Testis (tissue), 2 donors: ENCODE measurements at regions not wholly inside any gene's neighbourhood (a gene's known extent, or its start where the extent isn't known, plus 50 kb on each side); places are given as distances from the start of the nearest gene placed in this dataset.

Source experiments
- DNase-seq: peaks from one replicate; pipeline ENCODE4 v3.0.0-alpha.2; 2019
- H3K27ac ChIP-seq, 2 donors: fragments of 200-600 bp; sonication (generic); one replicate each; pipeline ENCODE4 v1.5.1; 2019
- H3K27me3 ChIP-seq: fragments of 200-600 bp; sonication (generic); one replicate; pipeline ENCODE4 v1.5.1; 2019
- H3K36me3 ChIP-seq: fragments of 200-600 bp; sonication (generic); one replicate; pipeline ENCODE4 v1.5.1; 2017; ENCODE audit warnings: low read depth; ENCODE audit errors: missing control alignments
- H3K4me1 ChIP-seq: fragments of 200-600 bp; sonication (generic); one replicate; pipeline ENCODE4 v1.5.1; 2019
- H3K4me3 ChIP-seq, 2 donors: fragments of 200-600 bp; sonication (generic); one replicate each; pipeline ENCODE4 v1.5.1; 2017 to 2019
- H3K9me3 ChIP-seq: fragments of 200-600 bp; sonication (generic); one replicate; pipeline ENCODE4 v1.5.1; 2017
- POLR2A ChIP-seq: fragments of 450-650 bp; IDR thresholded peaks from one replicate; pipeline ENCODE4 v1.6.1; 2017; ENCODE audit warnings: antibody characterized with exemption, mild to moderate bottlenecking, moderate library complexity
- WGBS, 2 donors: methylation state at CpG; one replicate each; pipeline ENCODE4 v1.1.5; 2018; 5-methylcytosine and 5-hydroxymethylcytosine counted together
- intact Hi-C: fragments of 100-400 bp; cut with DNase I; formaldehyde crosslinking; loops from one replicate; pipeline ENCODE4 v1.15.1; 2023; ENCODE audit warnings: low total_unique reads
- TF ChIP-seq, protein P1 (sequence below), 3 experiments: fragments of 450-650 bp in 2 of 3; fragments of 200-600 bp in 1 of 3; sonication (generic) in 1 of 3; IDR thresholded peaks; one replicate each; pipeline ENCODE4 v1.5.1; 2016 to 2019; ENCODE audit warnings: antibody characterized with exemption in 3 of 3, mild to moderate bottlenecking in 2 of 3, moderate library complexity in 1 of 3

DNA sequence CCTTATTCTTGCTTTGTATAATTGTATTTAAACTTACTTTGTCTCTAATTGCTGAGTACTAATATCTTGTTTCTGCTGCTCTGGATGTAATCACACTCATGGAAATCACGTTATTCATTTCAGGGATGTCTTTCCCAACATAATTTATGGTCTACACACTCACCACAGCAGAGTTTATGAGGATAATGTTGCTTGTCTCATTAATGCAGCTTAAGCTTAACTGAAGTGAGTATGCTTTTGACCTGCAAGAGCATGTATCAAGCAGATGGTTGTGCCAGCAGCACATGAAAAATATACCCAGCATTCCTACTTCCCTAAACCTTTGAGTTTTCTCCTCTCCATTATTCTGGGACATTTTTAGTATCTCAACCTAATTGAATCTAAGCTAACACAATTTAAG, 1080.9 kb downstream of the SLITRK5 start:
- TF ChIP-seq, protein P1, sequence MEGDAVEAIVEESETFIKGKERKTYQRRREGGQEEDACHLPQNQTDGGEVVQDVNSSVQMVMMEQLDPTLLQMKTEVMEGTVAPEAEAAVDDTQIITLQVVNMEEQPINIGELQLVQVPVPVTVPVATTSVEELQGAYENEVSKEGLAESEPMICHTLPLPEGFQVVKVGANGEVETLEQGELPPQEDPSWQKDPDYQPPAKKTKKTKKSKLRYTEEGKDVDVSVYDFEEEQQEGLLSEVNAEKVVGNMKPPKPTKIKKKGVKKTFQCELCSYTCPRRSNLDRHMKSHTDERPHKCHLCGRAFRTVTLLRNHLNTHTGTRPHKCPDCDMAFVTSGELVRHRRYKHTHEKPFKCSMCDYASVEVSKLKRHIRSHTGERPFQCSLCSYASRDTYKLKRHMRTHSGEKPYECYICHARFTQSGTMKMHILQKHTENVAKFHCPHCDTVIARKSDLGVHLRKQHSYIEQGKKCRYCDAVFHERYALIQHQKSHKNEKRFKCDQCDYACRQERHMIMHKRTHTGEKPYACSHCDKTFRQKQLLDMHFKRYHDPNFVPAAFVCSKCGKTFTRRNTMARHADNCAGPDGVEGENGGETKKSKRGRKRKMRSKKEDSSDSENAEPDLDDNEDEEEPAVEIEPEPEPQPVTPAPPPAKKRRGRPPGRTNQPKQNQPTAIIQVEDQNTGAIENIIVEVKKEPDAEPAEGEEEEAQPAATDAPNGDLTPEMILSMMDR (IDR thresholded peaks at IDR 0.05), result no peak
- TF ChIP-seq POLR2A, result no peak
- no peaks in the 10 kb centered on the region for H3K4me1 ChIP-seq
- intact Hi-C loops, result no loop called here
- WGBS, 2 donors, result 46 to 60% methylated on average over 1 of the region's 1 CpG
- H3K27ac ChIP-seq, result no peak overlapping the region
- H3K36me3 ChIP-seq, result no peaks in the 10 kb centered on the region
- no peak overlapping the region for H3K4me3 ChIP-seq
- no peaks in the 10 kb centered on the region for H3K9me3 ChIP-seq
- no peaks in the 10 kb centered on the region for H3K27me3 ChIP-seq
- DNase-seq, result no peak

DNA sequence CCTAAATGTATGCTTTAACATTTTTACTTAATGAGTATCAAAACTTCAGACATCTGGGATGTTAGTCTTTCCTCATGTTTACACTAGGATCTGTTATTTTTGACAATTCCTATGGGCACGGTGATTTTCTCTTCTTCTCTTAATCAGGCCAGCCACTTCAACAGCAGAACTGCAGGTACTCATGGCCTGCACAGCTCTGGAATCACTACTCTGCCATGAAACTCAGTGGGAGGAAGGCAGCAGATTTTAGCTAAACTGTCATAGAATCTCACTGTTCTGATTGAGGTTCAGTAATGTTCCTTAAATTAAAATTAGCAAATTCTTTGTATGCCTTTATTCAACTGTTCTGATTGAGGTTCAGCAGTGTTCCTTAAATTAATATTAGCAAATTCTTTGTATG, 1083.0 kb downstream of the SLITRK5 start:
- Histone ChIP-seq H3K4me3 (no peak overlapping the region), H3K4me1 (no peaks in the 10 kb centered on the region), H3K27ac (no peak overlapping the region), H3K27me3 (no peaks in the 10 kb centered on the region), H3K36me3 (no peaks in the 10 kb centered on the region), H3K9me3 (no peaks in the 10 kb centered on the region)
- DNase-seq, result no peak
- WGBS, 2 donors, result 69 to 92% methylated on average over 1 of the region's 1 CpG
- no peak for TF ChIP-seq POLR2A
- TF ChIP-seq, protein P1 (IDR thresholded peaks at IDR 0.05), result no peak
- intact Hi-C loops, result no loop called here

DNA sequence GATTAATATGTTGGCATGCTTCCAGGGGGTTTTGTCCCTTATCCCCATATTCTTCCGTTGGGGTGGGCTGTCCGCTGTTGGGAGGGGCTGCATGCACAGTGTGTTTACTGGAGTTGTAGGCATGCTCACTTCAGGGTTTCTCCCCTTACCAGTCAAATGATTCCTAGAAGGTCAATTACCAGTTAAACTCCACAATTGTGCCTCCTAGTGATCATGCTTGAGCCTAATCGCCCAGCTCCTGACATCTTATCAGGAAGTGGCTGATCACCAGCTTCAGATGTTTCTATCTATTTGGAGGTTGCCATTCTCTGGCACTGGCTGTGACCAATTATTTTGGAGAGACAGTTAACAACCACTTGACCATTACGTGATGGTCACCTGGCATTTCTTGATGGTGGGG, 1090.0 kb downstream of the SLITRK5 start:
- DNase-seq, result no peak
- WGBS, 2 donors, result 77 to 78% methylated on average over 4 of the region's 4 CpGs
- Histone ChIP-seq H3K27ac (no peak overlapping the region), H3K27me3 (no peaks in the 10 kb centered on the region), H3K4me1 (no peaks in the 10 kb centered on the region), H3K4me3 (no peak overlapping the region), H3K36me3 (no peaks in the 10 kb centered on the region), H3K9me3 (no peaks in the 10 kb centered on the region)
- TF ChIP-seq, protein P1 (IDR thresholded peaks at IDR 0.05), result no peak
- TF ChIP-seq POLR2A, result no peak
- intact Hi-C loops, result no loop called here

DNA sequence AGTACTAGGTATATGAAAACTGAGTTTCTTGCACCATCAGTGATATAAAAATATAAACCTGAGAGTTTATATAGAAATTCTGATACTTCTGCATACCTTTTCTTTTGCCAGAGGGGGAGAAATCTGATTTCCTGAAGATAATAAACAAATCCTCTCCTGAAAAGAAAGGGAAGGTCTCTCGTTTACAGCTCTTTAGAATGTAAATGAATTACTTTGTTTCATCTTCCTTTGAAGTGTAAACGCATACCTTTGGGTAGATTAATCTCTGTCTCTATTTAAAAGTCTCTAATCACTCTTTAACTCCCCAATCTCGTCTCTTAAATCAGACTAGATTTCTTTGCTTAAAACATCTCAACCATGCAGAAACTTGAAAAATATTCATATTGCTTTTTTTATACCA, 1092.9 kb downstream of the SLITRK5 start:
- intact Hi-C loops, result no loop called here
- 33 to 35% methylated on average over 3 of the region's 3 CpGs for WGBS, 2 donors
- no peaks in the 10 kb centered on the region for H3K4me1 ChIP-seq
- no peak overlapping the region for H3K4me3 ChIP-seq
- H3K27ac ChIP-seq, result no peak overlapping the region
- DNase-seq, result no peak
- H3K36me3 ChIP-seq, result no peaks in the 10 kb centered on the region
- H3K9me3 ChIP-seq, result no peaks in the 10 kb centered on the region
- TF ChIP-seq, protein P1 (IDR thresholded peaks at IDR 0.05), result no peak
- H3K27me3 ChIP-seq, result no peaks in the 10 kb centered on the region

DNA sequence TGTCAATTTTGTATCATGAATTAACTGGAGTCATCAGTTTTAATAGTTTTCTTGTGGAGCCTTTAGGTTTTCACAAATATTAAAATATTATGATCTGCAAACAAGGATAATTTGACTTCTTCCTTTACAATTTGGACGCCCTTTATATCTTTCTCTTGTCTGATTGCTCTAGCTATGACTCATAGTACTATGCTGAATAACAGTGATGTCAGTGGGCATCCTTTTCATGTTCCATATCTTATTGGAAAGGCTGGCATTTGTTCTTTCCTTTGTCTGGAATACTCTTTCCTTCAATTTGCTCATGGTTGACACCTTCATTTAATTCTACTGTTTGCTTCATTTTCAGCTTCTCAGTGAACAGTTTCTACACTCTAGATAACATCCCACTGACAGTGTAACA, 1129.3 kb downstream of the SLITRK5 start:
- WGBS, 2 donors, result 69 to 70% methylated on average over 1 of the region's 1 CpG

More for the DNA sequence above, 1129.3 kb downstream of the SLITRK5 start:
- Histone ChIP-seq H3K27me3 (no peaks in the 10 kb centered on the region), H3K9me3 (no peaks in the 10 kb centered on the region), H3K4me1 (no peaks in the 10 kb centered on the region), H3K4me3 (no peak overlapping the region), H3K27ac (no peak overlapping the region), H3K36me3 (no peaks in the 10 kb centered on the region)
- DNase-seq, result no peak
- intact Hi-C loops, result no loop called here
- TF ChIP-seq, protein P1 (IDR thresholded peaks at IDR 0.05), result no peak
- TF ChIP-seq POLR2A, result no peak
